NCI-H82 treated with DMSO at 0.1 percent for 48 hours (cell line): ENCODE measurements at regions not wholly inside any gene's neighbourhood (a gene's known extent, or its start where the extent isn't known, plus 50 kb on each side); places are given as distances from the start of the nearest gene placed in this dataset.

Experiments
- DNase-seq: peaks from one replicate; lab custom pipeline; 2025; ENCODE audit not compliant: unreplicated experiment; lab: John Stamatoyannopoulos, UW

GRCh38 chr4:30783751-30784150 lies 63.6 kb downstream of the PCDH7 start:
- no peak for DNase-seq

DNA sequence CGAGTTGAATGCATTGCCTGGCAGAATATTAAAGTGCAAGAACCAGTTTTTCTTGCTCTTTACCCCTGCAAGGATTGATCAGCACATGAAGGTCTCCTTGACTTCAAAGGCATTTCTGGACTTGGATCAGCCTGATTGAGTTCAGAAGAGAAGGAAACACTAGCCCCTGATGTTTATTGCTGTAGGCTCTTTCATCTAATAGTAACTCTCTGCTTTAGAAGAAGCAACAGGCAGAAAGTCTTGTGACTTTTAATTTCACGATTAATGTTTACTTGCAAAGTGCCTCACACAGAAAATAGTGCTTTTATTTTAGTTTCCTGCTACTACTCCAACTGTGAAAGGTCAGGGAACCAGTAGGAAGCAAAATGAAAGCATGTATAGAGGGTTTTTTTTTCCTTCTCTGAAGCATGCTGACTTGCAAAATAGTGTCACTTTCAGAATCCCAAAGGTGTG lies 69.1 kb downstream of the PCDH7 start:
- DNase-seq = no peak

DNA sequence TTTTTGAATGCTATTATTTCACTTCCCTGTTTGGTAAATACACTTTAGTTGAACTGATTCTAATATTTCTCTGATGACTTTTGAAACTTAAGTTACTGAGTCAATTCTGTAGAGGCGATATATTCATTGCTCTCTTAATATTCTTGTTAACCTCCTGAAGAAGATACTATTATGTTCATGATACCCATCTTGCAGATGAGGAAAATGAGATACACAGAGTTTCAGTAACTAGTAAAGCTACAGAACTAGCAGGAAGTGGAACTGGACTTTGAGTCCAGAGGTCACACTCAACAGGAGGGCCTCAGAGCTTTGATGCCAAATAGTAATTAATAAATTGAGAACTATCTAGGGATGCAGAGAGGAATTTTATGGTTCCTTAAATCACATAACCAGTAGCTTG lies 70.0 kb downstream of the PCDH7 start:
- DNase-seq = no peak

DNA sequence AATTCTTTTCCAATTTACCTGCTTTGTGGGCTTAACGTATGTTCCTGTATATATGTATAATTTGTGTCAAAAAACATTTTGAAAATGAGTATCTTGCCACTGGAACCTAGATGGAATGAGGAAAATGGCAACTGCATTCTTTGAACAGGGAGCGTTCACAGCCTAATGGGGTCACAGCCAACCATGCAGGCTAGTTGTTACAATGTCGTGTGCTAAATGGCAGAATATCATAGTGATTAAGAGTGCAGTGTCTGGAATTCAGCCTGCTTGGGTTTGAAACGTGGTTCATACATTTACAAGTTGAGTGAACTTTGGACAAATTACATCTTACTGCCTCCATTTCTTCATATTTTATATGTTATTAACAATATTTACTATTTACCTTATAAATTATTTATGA lies 70.8 kb downstream of the PCDH7 start:
- DNase-seq = no peak

GRCh38 chr4:30792601-30793000 lies 72.4 kb downstream of the PCDH7 start:
- DNase-seq = no peak

GRCh38 chr4:30801876-30802275 lies 81.7 kb downstream of the PCDH7 start:
- no peak for DNase-seq

DNA sequence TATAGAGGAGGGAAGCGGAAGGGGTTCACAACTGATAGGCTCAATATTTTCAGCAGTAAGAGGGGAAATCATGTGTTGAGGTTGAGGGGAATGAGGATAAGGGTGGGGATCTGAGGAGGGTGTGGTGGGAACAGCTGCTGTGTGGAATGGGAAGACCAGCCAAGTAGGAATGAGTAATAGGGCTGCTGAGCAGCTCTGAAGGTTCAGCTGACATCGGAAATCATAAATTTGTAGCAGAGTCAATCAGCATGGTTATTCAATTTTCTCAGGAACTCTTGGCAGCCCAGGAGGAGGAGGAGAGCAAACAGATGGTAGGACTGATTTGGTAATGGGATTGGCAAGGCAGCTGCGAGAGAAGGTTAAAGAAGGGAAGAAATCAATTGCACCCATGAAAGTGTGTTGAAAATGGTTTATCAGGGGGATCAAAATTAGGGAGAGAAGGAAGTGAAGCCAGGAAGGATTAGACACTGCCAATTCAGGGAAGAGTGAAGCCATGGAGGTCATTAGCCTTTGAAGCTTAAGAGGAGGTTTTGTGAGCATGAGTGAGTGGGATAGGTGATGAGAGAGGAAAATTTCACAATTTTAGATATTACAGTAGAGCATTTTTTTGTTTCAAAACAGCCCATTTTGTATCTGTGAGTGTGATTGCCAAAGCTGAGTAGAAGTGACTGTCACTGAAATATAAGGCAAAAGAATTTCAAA lies 82.6 kb downstream of the PCDH7 start:
- DNase-seq = peak; percentile 31

DNA sequence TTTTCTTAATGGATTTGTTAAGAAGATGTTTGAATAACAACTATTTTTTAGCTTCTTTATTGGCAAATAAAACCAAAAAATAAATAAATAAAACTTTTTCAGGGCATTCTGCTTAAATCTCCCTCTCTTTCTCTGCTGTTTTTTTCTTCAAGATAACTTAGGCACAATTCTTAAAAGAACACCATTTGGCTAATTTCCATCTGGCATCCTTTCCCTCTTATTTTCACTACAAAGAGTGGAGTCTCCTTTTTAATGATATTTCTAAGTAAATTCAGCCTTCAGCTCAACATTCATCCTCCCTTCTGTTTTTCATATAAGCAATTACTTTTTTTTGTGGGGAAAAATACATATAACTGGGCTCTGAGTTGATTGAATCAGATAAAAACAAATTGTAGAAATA lies 88.1 kb downstream of the PCDH7 start:
- DNase-seq = no peak

DNA sequence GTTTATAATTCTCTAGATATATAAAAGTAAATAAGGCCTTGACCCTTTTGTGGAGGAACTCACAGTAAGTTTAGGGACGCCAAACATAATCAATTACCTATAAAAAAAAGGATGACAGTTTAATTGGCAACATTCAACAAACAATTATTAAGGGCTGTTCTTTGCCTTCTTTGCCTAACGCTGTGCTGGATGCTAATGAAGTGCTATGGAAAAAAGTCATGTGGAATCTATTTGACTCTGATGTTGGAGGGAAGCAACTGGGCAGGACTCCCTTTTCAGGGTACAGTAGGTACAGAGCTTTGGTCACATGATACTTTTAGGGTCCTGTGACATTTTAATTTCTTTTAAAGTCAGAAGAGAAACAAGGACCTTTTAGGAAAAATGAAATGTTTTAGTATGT lies 91.1 kb downstream of the PCDH7 start:
- DNase-seq = no peak

DNA sequence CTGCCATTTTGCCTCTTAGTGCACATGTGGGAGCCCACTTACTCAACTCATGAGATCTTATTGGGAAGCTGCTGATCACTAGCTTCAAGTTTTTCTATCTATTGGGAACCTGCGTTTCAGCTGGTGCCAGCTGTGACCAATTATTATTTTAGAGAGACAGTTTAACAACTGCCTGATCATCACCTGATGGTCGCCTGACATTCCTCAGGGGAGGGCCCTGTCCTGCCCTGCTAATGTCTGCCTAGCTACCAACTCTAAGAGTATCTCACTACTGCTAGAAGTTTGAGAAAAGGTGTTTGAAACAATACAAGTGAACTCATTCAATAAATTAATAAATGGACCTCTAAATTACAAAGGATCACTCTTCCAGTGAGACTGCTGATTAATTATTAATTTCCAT lies 95.5 kb downstream of the PCDH7 start:
- DNase-seq = no peak

GRCh38 chr4:30817447-30817846 lies 97.3 kb downstream of the PCDH7 start:
- no peak for DNase-seq

DNA sequence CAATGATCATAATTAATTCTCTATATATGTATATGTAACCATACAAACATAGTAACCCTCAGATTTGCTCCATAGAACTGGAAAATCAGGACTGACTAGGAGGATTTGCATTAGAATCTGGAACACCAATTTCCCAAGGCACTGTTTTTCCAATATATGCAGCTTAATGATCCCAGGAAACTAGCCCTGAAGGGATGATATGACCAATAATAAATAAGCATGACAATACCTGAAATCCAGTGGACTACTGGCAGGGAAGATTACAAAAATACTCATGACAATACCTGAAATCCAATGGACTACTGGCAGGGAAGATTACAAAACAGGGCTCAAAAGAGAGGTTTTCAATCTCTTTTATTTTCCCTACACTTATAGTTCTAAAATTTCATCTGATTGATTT lies 98.4 kb downstream of the PCDH7 start:
- no peak for DNase-seq

GRCh38 chr4:30821275-30821674 lies 101.1 kb downstream of the PCDH7 start:
- DNase-seq = no peak

DNA sequence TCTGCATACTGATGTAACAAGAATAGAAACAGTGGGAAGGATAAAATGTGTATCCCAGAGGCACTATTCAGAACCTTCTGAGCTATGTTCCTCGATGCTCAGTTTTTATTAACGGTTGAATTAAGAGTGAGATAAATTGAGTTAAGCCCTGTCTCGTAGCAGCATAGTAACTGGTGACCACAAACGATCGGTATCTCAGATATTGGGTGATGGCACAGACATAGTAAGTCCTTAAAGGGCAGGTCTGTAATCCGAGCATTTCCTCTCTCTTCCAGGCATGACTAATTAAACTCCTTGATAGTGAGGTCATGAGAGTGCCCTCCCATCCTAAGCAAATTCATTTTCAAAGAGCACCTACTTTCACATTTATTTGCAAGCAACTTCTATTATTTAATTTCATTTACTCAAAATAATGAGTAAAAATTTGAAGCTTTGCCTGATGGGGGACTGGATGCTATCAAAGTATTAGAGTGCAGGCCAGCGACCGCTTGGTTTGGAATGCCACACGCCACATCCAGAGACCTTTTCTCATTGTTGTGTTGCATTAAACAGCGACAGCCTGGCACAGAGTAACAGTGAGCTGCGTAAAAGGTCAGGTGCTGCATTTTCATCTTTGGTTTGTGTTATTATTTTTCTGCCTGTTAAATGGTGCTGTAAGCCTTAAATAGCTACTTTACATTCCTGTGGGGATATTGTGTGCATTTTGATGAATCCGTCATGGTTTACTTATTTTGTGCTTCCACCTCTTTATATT lies 101.9 kb downstream of the PCDH7 start:
- DNase-seq = no peak

- DNase-seq = no peak
Measured at GRCh38 chr4:30822911-30823551, 102.9 kb downstream of the PCDH7 start.

DNA sequence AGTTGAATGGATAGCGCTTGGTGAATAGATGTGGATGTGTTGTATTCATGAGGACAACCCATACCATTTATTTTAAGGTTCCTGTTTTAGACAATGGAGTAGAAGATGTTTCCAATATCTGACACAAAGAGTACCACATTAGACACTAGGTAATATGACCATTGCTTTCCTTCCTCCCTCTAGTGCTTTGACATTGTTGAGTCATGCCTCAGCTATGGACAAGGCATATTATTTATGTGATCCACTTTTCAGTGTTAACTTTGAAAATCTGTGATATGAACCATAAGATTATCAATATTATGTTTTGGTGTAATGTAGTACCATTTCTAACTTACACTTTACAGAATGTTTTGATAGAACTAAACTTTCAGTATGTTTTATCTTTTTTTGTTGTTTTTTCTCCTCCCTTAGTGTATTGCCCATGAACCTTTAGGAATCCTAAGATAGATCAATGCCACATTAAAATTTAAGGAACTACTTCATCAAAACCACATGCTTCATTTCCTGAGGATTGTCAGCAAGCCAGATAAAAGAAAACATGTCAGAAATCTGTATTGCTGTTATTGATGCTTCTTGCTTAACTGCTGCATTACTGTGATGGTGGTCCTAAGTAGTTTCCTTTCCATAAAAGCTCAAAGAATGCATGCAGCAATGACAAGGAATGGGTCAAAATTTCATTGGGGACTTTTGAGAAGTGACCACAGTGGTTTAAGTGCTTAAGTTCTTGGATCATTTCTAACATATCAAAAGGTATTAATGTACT lies 105.0 kb downstream of the PCDH7 start:
- no peak for DNase-seq

DNA sequence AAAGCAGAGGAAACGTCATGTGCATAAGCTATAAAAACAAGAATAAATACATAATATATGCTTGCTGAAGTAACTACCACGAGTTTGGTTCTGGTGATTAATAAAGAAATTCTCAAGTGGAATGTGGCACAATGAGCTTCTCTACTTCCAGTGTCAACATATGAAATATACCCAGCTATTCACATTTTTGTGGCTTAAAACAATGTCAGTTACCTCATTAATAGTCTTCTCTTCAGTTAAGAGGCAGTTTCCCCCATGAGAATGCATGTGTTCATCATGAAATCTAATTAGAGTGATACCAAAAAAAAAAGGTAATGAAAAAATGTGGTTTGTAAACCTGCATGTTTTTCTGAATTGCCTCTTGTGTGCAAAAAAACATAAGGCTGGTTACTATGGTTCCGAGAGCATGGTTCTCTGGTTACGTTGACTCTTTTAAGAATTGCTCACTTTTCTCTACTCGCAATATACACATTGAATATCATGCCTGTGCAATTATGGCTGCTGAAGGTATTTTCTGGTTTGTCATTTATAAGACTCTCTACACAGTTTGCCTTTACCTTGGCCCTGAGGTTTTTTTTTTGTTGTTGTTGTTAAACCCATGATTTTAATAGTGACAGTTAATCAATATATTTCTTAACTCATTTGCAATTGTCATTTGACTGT lies 108.2 kb downstream of the PCDH7 start:
- DNase-seq = no peak

DNA sequence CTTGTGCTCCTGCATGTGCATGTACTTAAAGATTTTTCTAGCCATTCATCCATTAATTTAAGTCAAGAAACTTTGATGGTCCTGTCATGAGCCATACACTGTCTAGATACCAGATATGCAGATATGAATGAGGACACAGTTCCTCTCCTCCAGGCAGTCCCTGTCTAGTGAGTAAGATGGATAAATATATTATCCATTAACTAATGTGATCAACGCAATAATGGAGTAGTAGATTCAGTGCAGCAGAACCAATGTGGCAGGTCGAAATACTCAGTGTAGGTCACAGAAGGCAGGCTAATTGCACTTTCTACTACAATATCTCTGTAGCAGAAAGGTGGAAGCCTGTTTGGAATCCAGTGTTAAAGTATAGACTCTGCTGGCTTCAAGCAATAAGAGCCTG lies 112.5 kb downstream of the PCDH7 start:
- no peak for DNase-seq

DNA sequence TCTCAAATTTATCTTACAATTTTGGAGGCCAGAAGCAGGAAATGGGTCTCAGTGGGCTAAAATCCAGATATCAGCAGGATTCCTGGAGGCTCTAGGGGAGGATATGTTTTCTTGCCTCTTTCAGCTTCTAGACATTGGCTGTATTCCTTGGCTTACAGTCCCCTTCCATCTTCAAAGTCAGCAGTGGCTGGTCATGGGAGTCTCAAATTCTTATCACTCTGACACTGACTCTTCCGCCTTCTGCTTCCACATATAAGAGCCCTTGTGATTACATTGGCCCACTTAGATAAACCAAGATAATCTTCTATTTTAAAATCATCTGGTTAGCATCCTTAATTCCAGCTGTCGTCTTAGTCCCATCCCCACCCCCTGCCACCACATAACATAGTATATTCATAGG lies 113.0 kb downstream of the PCDH7 start:
- DNase-seq = peak; percentile 1

- no peak for DNase-seq
Measured at GRCh38 chr4:30835044-30835443, 114.9 kb downstream of the PCDH7 start.

DNA sequence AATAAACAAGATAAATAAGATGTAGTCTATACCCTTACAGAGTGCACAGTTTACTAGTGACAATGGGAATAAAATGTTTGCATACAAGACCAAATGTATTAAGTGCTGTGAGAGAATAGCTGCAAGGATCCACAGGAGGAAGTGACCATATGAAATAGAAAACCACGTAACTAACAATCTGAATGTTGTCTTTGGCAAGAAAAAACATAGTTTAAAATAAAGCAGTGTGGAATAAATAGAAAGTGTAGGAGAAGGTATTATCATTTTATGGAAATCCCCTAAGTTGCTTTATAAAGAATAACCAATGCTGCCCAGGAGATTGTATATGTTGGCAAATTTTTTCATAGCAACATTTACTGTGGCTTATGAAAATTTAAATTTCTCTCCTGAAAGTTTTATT lies 116.1 kb downstream of the PCDH7 start:
- DNase-seq = no peak
